Central memory CD4-positive, alpha-beta T cell (primary cell): ENCODE measurements at regions not wholly inside any gene's neighbourhood (a gene's known extent, or its start where the extent isn't known, plus 50 kb on each side); places are given as distances from the start of the nearest gene placed in this dataset.

Experiments
- DNase-seq: peaks from one replicate; pipeline ENCODE4 v3.0.0; 2022

DNA sequence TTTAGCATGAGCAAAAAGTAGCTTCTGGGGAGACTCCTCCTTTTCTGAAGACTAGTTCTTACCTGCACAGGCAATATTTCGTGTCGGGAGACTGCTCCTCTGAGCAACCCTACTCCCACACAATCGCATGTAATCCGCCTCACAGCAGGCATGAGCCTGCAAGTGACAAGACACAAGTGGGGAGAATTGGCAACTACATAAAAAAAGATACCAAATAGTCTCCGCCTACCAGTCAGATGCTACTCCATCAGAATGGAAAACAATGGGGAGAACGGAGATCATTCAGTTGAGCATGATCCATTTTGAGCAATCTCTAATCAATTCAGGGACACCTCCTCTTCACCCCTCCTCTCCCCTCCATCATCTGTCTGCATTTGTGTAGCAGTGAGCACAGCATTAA, 321.0 kb downstream of the COG6 start:
- DNase-seq = no peak

DNA sequence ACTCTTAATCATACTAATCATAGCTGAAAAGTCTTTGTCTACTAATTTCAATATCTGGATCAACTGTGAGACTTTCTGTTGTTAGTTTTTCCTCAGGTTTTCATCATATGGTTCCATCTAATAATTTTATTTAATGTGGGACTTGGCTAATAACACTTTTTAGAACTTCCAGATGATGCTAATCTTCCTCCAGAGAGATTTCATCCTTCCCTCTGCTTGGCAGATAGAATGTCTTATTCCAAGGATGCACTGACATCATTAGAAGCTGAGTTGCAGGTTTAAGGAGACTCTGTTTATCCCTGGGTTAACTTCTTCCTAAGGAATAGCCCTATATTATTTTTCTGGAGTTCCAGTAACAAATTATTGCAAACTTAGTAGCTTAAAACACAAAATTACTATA, 325.6 kb downstream of the COG6 start:
- DNase-seq = no peak

DNA sequence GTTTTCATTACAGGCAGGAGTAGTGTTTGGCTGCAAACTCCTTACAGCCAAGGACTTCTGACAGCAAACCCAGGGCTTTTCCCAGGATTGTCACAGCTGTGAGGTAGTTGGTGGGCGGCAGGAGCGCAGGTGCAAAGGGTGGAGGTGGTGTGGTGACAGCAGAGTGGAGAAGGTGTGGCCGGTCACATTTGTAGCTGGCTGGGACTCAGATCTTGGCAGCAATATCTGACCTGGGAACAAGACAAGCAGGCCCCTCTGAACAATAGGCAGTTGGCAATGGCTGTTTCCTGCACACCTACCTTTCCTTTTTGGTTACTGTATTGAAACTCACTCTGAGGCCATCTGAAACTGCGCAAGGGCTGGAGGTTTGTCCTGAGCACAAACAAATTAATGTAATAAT, 327.3 kb downstream of the COG6 start:
- DNase-seq = no peak

DNA sequence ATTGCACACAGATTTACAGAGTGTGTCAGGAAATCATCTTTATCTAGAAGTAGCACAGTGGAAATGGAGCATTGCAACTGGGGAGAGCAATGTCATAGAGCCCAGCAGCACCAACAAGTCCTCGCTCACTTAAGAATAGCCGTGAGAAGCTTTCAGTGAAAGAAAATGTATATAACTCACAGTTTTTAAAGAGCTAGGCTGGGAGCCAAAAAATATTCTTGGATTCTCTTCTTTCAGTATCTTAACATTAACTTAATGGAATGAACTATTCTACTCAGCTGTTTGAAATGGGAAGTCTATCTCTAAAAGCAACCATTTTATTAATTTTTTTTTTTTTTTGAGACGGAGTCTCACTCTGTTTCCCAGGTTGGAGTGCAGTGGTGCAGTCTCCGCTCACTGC, 329.6 kb downstream of the COG6 start:
- no peak for DNase-seq

DNA sequence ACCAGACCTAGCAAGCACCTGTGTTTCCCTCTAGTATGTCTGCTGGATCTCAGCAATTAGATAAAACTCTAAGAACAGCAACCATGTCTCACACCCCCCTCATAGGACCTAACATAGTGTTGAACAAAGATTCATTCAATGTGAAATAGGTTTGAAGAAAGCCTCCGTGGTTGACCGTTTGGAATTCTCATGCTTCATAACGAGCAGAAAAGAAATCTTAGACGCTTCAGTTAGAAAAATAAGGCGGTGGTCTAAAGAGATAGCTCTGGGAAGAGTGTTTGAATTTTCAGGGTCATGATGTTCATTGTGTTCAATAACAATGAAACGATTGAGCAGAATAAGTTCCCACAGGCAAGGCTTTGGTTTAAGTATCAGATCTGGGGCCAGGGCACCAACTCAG, 332.9 kb downstream of the COG6 start:
- DNase-seq = no peak

DNA sequence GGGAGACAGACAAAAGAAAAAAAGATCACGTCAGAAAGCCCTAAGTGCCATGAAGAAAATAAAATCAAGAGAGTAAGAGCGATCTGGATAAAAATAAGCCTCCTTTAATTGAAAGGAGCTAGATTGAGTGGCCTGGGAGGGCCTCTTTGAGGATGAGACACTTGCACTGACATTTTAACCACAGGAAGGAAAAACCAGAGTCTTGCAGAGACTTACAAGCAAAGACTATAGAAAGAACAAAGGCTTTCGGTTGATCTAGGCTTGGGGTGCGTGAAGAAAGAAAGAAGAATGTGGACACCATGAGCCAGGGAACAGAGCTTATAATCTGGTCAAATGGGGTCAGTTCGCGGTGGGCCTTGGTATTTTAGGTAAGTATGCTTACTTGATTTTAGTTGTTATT, 342.7 kb downstream of the COG6 start:
- peak; percentile 40 for DNase-seq

DNA sequence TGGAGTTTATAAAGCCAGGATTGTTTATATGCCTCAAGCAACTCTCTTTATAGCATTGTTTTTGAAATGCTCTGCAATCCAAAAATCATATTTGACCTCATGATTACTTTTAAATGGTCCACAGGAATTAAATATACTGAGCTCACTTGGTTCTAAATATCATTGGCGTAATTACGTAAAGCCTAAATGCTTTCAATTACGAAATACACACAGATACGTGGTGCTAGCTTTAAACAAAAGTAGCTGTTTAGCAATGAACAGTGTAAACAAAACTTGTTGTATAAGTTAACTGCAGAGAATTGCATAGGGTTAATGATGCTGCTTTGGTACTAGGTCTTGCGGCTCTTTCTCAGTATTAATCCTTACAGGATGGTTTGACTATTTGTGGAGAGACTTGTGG, 346.6 kb downstream of the COG6 start:
- no peak for DNase-seq

DNA sequence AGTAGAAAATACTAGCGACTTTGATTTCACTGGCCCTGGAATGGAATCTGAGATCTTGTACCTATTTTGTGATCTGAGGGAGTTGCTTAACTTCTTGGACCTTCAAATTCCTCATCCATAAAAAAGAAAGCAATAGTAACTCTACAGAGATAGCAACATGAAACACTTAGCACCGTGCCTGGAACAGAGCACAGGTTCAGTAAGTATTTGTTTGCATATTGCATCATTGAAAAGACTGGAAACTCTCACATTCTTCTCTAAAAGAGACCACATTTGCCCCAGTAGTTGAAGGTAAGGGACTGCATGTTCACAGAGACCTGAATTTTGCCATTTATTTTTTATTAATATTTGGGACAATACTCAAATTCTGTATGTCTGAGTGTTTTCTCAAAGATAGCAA, 358.1 kb downstream of the COG6 start:
- no peak for DNase-seq

DNA sequence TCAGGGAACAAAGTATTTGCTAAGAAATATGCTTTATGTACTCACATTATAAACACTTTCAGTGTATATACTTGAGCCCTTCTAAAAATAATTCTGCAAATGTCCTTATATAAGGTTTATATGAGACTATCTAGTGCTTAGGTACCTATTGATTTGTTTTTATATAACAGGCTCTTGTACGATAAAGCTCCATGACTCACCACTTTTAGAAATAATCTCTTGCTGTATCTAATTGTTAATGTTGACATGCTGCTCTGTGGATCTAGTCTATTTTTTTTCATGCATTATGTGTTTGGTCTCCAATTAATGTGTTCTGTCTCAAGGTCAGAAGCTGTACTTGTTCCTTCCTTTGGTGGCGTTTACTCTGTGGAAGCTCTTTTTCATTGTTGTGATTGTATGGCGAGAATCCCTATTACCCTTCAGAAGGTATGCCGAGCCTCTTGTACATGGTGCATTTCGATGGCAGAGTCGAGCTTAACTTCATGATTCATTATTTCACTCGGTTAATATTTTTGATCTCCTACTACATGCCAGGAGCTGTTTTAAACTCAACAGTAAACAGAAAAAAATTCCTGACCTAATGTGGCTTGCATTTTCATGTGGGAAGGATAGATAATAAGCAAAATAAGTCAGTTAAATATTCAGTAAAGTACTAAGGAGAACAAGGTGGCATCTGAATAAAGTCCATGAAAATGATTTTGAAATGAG, 361.6 kb downstream of the COG6 start:
- DNase-seq = no peak

DNA sequence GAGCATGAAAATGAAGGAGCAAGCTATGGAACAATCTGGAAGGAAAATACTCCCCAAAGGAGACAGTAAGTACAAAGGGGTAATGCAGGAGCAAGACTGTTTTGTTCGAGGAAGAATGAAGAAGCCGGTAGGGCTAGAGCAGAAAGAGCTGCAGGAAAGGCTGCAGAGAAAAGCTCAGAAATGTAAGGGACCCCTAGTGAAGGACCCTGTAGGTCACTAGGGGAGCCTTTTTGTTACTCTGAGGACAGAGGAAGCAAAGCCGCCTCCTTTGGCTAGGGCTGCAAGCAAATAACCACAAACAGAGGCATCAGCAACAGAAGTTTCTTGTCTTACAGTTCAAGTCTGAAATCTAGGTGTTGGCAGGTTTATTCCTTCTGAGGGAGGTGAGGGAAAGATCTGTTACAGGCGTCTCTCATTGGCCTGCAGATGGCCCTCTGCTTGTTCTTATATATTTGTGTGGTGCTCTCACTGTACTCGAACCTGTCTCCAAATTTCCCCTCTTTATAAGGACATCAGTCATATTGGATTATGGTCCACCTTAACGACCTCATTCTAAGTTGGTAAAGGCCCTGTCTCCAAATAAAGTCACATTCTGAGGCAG, 362.3 kb downstream of the COG6 start:
- DNase-seq = no peak

DNA sequence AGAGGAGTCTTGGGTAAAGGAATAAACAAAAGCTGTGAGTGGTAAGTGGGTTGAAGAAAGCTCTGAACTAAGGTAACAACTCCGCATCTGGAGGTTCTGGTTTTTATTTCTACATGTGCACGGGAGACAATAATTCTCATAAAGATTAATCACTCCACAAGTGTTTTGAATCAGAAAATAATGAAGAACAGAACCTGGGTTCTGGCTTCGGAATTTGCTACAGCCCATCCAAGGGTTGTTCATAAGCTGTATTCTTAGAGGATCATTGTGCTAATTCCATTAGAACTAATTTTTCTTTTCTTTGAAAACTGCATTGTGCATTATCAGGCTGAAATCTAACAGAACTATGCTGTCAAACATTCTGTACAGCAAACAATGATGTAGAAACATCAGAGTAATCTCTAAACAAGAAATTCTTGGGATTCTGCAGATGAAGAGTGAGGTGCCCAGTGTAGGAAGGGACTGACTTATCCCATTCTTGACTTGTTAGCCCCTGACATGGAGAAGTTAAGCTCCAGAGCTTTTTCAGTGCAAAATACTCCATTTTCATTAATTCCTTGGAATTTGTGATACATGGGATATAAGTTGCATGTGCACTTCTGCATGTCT, 368.2 kb downstream of the COG6 start:
- DNase-seq = no peak

DNA sequence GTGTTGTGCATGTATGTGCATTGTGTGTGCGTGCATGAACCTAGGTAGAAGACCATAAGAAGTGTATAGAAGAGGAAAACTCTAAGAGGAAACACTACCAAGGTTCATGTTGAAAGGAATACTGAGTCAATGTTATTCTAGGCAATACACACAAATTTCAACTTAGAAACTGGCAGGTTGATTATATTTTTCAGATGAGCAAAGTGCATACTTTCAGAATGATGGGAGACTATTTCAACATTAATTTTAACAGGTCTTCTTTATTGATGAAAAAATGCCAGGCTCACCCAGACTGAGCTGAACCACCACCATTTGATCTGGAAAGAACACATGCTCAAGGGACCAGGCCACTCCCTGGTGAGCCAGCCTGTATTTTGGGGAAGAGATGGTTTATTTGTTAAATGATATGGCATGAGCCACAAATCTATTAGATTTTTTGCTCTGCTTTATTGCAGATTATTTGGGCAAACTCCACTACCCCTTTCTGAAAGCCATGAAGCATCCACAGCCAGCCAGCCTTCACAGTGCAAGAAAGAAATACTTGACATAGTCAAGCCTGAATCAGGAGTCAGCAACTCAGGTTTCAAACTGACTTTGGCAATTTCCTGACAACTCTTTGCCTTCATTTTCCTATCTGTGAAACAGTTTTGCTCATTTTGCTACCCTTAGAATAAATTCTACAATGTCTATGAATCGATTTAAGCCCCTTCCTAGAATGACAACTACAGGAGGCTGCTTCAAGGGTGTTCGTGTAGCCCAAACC, 368.9 kb downstream of the COG6 start:
- no peak for DNase-seq

DNA sequence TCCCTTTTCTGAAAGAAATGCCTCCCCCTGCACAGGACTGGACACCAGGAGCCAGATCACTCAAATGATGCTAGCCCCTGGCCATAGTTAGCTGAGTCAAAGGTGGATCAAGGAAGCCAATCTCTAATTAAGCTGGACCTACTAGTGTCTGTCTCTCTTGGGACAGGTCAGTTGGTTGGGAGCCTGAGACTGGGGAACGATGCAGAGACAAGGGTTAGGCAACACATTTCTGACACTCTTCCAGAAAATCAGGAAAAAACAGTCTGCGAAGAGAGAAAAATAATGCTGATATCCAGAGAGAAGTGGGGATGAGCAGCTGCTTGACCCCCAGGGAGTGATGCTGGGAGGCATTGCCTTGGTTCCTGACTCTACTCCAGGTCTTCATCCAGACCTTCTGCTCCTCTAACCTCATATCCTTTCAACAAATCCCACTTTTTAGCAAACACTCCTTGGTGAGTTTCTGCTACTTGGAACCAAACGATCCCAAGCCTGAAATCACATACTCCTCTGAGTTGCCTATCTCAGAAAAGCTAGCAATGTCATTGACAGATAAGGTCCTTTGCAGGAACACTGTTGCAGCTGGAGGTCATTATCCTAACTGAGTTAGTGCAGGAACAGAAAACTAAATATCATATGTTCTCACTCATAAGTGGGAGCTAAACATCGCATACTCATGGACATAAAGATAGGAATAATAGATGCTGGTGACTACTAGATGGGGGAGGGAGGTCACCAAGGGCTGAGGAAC, 369.7 kb downstream of the COG6 start:
- no peak for DNase-seq

DNA sequence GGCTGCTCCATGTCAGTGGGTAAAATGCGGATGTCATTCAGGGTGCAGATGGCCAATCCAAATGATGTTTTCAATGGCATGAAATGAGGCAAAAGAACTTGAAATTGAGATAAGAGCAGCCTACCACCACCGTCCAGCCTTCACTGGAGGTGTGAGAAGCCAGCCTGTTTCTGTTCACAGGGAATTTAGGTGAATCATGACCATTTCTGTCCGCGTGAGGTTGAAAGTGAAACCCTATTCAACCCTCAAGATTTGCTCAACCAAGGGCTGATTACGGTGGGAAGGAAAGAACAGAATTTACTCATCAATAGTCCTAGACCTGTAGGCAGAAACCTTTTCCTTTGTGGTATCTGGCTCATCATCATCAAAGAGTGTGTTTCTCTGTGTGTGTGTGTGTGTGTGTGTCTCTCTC, 370.7 kb downstream of the COG6 start:
- peak; percentile 22 for DNase-seq

DNA sequence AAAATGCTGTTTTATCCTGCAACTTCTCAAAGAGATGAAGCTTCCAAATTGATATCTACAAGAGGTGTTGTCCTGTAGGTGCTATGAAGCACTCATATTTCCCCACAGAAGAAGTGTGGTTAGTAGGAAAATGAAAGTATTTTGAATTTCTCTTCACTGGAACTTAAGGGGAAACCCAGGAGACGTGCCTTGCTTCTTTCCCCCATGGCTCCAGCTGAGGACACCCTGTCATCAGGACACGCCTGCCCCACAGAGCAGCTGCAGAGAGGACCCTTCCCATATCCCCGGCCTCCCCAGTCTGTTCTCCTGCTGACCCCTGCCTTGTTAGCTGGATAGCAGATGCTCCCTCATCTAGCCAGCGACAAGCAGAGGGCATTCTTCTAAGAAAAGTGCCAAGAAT, 371.3 kb downstream of the COG6 start:
- no peak for DNase-seq

DNA sequence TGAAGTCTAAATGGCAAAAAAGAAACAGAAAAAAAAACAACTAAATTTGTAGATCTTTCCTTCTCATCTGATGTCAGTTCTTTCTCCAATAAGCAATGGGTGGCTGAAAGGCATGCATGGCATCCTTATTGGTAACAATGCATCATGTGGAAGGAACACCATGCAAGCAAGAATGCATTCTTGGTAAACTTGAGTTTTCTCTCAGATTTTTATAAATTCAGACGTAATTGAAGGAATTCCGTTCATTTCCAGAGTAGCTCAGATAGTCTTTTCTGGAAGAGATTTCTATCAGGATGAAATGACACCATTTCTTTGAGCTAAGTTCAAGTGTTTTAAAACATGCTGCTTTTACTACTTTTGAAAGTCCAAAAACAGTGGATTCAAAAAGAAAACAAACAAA, 373.0 kb downstream of the COG6 start:
- DNase-seq = no peak

DNA sequence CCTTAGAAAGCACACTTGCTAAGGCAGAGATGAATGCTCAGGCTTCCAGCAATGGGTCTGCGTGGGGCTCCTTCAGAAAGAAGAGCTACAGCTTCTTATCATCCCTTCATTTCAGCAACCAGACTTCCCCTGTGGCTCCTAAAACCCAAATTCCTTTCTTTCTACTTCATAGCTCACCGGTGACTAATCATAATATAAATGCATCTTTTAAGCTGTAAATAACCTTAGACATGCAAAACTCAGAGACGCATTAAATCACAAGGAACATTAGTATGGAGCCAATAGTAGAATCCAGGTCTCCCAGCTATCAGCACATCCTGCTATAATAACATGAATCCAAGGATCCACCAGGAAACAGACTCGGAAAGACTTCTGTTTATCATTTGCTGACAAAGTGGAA, 375.6 kb downstream of the COG6 start:
- no peak for DNase-seq

DNA sequence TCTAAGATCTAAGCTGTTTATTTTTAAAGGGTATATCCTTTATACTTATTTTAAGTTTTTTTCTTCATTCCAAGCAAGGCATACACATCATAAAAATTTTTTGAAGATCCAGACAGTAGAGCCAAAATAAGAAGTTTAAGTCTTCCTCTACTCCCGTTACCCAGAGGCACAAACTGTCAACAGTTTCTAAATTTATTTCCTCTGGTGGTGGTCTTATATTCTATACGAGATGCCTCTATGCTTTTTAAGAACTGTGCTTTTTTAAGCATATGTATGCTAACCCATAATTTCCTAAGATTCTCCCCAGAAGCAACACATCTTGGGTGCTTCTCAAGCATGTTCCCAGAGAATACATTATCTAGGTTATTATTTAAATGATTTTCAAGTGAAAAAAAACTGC, 383.6 kb downstream of the COG6 start:
- DNase-seq = no peak

DNA sequence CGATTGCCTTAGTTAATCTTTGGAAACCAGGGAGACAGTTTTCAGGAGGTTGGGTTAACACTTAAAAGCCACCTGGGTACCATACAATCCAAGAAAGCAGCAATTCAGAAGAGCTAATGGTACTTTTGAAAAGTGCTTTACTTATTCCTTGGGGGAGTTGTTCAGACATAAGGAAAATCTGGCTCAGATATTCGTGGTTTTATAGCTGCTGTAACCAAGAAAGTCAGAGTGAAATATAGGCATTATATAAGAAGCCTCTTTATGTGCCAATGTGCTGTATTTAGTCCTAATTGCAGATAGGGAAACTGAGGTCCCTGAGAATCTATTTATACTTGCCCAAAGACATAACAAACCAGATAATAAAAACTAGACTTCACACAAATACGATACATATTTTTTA, 387.5 kb downstream of the COG6 start:
- DNase-seq = no peak

DNA sequence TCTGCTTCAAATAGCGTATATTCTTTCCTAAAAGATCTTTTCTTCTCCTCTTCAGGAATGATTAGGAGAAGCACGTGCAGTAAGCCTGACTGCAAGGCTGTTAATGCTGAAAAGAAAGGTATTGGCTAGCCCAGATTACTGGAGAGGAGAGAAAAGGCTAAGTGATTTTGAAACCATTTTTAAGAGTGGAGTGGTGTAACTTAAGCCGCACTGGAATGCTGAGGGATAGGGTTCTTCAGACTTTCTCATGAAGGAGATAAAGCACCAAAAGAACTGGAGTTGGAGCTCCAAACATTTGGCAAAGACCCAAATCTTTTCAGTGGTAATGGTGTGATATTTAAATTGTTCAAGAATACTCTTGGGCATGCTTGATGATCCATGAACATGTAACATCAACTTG, 388.3 kb downstream of the COG6 start:
- DNase-seq = no peak

DNA sequence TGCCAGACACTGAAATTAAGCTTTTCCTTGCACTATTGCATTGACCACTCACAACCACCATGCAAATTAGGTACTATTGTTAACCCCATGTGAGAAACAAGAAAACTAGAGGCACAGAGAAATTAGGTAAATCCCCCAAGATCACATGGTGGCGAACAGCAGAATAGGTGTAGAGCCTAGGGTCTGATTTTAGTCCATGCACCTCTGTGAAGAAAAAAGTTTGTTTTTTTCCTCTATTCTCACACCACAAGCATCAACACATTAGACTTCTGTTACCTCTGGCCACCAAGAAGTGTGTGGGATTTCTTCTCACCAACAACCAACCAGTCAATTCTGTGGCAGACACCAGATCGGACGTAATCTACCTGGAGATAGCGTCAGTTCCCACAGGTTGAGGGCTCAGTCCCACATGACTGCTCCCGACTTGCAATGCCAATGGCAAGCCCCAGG, 391.9 kb downstream of the COG6 start:
- DNase-seq = no peak

DNA sequence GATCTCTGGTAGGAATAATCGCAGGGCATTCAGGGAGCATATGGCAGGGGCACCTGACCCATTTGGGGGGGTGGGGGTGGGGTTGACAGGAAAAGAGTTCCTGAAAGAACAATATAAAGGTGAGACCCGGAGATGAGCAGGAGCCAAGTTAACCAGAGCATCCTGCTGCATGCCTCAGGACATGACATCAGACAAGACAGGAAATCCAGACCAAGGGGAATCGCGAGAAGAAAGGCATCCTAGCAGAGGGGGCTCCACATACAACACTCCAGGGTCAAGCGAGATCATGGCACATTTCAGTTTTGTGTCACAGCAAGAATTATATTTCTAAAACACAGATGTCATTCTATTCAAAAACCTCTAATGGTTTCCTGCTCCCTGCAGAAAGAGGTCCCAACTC, 393.1 kb downstream of the COG6 start:
- no peak for DNase-seq

DNA sequence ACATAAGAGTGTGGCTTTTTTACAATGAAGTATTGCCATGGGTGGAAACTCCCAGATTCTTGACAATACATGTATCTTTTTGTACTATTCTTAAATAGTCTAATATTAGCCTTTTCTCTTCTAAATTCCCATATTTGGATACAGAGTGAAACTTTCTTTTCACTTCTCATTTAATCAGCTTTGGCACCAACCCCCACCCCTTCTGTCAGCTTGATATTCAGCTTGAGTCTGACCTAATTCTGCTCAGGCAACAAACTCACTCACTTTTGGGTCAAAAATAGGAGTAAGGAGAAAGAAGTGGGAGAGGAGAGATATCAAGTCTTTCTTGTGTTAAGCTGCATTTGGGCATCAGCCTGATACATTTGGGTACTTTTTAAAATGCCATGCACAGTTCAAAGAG, 397.5 kb downstream of the COG6 start:
- DNase-seq = no peak
